OCI-LY1 (cell line): ENCODE measurements at regions not wholly inside any gene's neighbourhood (a gene's known extent, or its start where the extent isn't known, plus 50 kb on each side); places are given as distances from the start of the nearest gene placed in this dataset.
"Not testable (repeated sequence)": the region's sequence is repeated elsewhere in the genome, so short reads cannot be mapped to it uniquely, and the experiment has no call there.

Experiments
- H2AFZ ChIP-seq: fragments of 200-600 bp; sonication (generic), shearing (Covaris generic); 2 replicates; pipeline ENCODE4 v1.6.0; 2014; ENCODE audit warnings: antibody characterized with exemption, mild to moderate bottlenecking, low read length
- H3F3A ChIP-seq: fragments of 200-600 bp; sonication (generic), shearing (Covaris generic); 2 replicates; pipeline ENCODE4 v1.6.0; 2014; ENCODE audit warnings: mild to moderate bottlenecking, antibody characterized with exemption, low read length, moderate library complexity; ENCODE audit not compliant: insufficient read depth
- H3K27ac ChIP-seq: fragments of 200-600 bp; sonication (generic); 2 replicates; pipeline ENCODE4 v1.5.1; 2014; ENCODE audit warnings: low read length, mixed run types, mild to moderate bottlenecking, low read depth; ENCODE audit not compliant: poor library complexity, severe bottlenecking
- H3K27me3 ChIP-seq: fragments of 200-600 bp; sonication (generic); 2 replicates; pipeline ENCODE4 v1.6.0; 2014; ENCODE audit warnings: antibody characterized with exemption, mild to moderate bottlenecking, low read length, moderate library complexity; ENCODE audit not compliant: insufficient read depth
- H3K36me3 ChIP-seq: fragments of 200-600 bp; sonication (generic); 2 replicates; pipeline ENCODE4 v1.6.1; 2014; ENCODE audit warnings: mild to moderate bottlenecking, antibody characterized with exemption, low read length, moderate library complexity, mixed read lengths; ENCODE audit not compliant: insufficient read depth
- H3K4me1 ChIP-seq: fragments of 200-600 bp; sonication (generic); 2 replicates; pipeline ENCODE4 v1.5.1; 2014; ENCODE audit warnings: mild to moderate bottlenecking, low read length, moderate library complexity; ENCODE audit not compliant: insufficient read depth, severe bottlenecking
- H3K4me2 ChIP-seq: fragments of 200-600 bp; sonication (generic), shearing (Covaris generic); 2 replicates; pipeline ENCODE4 v1.6.1; 2014; ENCODE audit warnings: low read length
- H3K4me3 ChIP-seq: fragments of 200-600 bp; sonication (generic); 2 replicates; pipeline ENCODE4 v1.5.1; 2014; ENCODE audit warnings: low read length, low read depth, mild to moderate bottlenecking, mixed read lengths; ENCODE audit not compliant: poor library complexity, severe bottlenecking
- H3K79me2 ChIP-seq: fragments of 200-600 bp; shearing (Covaris generic); 2 replicates; pipeline ENCODE4 v1.6.1; 2016; ENCODE audit warnings: mixed run types, low read length, mixed read lengths; ENCODE audit not compliant: insufficient read depth
- H3K9ac ChIP-seq: fragments of 200-600 bp; sonication (generic), shearing (Covaris generic); 2 replicates; pipeline ENCODE4 v1.6.1; 2014; ENCODE audit warnings: mild to moderate bottlenecking, low read length, mixed read lengths
- H3K9me2 ChIP-seq: fragments of 200-600 bp; sonication (generic), shearing (Covaris generic); 2 replicates; pipeline ENCODE4 v1.6.1; 2014; ENCODE audit warnings: low read depth, mild to moderate bottlenecking, low read length, mixed read lengths
- H3K9me3 ChIP-seq: fragments of 200-600 bp; shearing (Covaris generic); 2 replicates; pipeline ENCODE4 v1.6.1; 2014; ENCODE audit warnings: low read length, mixed read lengths
- H4K20me1 ChIP-seq: fragments of 200-600 bp; sonication (generic), shearing (Covaris generic); 2 replicates; pipeline ENCODE4 v1.6.0; 2016; ENCODE audit warnings: mild to moderate bottlenecking, low read length; ENCODE audit not compliant: insufficient read depth
- EZH2 ChIP-seq: fragments of 200-600 bp; sonication (generic), shearing (Covaris generic); IDR thresholded peaks from 2 replicates; pipeline ENCODE4 v1.8.0; 2017; ENCODE audit warnings: borderline replicate concordance, mixed run types, mild to moderate bottlenecking, antibody characterized with exemption, low read length, moderate library complexity, mixed read lengths
- TF ChIP-seq, protein P1 (sequence below): fragments of 200-600 bp; sonication (generic), shearing (Covaris generic); IDR thresholded peaks from 2 replicates; pipeline ENCODE4 v1.5.1; 2017; ENCODE audit warnings: mild to moderate bottlenecking, antibody characterized with exemption, low read length, moderate library complexity, mixed read lengths

DNA sequence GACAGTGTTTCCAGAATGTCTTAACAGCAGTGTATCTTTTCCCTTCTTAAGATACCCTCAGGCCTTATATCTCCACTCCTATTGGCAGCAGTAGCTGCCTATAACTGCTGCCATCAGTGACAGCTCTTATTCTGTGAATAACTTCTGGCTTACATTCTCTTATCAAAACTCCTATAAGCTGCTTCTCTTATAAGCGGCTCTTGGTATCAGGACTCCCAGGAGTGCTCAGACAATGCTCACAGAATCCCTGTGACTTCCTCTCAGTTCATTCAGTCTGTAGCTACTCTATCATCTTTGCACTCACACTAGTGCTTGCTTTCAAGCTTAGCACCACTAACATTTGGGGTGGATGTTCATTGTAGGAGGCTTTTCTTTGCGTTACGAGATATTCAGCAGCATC, 143.7 kb upstream of the CDH7 start:
- Histone ChIP-seq H2AFZ (no peak overlapping the region), H3K9me2 (no peaks in the 10 kb centered on the region), H3K79me2 (no peaks in the 10 kb centered on the region), H3K27ac (no peak overlapping the region), H3K27me3 (no peaks in the 10 kb centered on the region), H3K9me3 (no peaks in the 10 kb centered on the region), H3K4me3 (no peak overlapping the region), H3K9ac (no peak overlapping the region), H3K4me1 (no peaks in the 10 kb centered on the region), H3F3A (no peaks in the 10 kb centered on the region), H4K20me1 (no peaks in the 10 kb centered on the region), H3K4me2 (no peak overlapping the region), H3K36me3 (no peaks in the 10 kb centered on the region)
- TF ChIP-seq, protein P1, sequence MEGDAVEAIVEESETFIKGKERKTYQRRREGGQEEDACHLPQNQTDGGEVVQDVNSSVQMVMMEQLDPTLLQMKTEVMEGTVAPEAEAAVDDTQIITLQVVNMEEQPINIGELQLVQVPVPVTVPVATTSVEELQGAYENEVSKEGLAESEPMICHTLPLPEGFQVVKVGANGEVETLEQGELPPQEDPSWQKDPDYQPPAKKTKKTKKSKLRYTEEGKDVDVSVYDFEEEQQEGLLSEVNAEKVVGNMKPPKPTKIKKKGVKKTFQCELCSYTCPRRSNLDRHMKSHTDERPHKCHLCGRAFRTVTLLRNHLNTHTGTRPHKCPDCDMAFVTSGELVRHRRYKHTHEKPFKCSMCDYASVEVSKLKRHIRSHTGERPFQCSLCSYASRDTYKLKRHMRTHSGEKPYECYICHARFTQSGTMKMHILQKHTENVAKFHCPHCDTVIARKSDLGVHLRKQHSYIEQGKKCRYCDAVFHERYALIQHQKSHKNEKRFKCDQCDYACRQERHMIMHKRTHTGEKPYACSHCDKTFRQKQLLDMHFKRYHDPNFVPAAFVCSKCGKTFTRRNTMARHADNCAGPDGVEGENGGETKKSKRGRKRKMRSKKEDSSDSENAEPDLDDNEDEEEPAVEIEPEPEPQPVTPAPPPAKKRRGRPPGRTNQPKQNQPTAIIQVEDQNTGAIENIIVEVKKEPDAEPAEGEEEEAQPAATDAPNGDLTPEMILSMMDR = no peak
- no peak for TF ChIP-seq EZH2

DNA sequence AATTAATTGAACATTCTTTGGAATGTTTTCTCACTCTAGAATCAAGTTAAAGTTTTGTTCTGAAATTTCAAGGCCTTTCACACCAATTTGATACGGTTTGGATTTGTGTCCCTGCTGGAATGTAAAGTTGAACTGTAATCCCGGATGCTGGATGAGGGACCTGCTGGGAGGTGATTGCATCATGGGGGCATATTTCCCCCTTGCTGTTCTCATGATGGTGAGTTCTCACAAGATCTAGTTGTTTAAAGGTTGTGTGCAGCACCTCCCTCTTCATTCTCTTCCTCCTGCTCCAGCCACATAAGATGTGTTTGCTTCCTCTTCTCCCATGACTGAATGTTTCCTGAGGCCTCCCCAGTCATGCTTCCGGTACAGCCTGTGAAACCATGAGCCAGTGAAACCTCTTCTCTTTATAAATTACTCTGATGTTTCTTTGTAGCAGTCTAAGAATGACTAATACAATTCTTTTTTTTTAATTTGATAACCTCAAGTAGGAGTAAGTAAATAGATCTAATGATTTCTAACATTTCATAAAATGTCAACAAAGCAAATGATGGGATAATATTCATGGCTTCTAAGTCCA, 144.2 kb upstream of the CDH7 start:
- no peak overlapping the region for H3K4me2 ChIP-seq
- TF ChIP-seq, protein P1 = no peak
- TF ChIP-seq EZH2 = no peak
- H2AFZ ChIP-seq = no peak overlapping the region
- no peak overlapping the region for H3K4me3 ChIP-seq
- H3K4me1 ChIP-seq = no peaks in the 10 kb centered on the region
- no peaks in the 10 kb centered on the region for H3K9me3 ChIP-seq
- no peaks in the 10 kb centered on the region for H3F3A ChIP-seq
- H3K27ac ChIP-seq = no peak overlapping the region
- H4K20me1 ChIP-seq = no peaks in the 10 kb centered on the region
- H3K36me3 ChIP-seq = no peaks in the 10 kb centered on the region
- H3K9me2 ChIP-seq = no peaks in the 10 kb centered on the region
- H3K9ac ChIP-seq = no peak overlapping the region
- H3K27me3 ChIP-seq = no peaks in the 10 kb centered on the region
- no peaks in the 10 kb centered on the region for H3K79me2 ChIP-seq

DNA sequence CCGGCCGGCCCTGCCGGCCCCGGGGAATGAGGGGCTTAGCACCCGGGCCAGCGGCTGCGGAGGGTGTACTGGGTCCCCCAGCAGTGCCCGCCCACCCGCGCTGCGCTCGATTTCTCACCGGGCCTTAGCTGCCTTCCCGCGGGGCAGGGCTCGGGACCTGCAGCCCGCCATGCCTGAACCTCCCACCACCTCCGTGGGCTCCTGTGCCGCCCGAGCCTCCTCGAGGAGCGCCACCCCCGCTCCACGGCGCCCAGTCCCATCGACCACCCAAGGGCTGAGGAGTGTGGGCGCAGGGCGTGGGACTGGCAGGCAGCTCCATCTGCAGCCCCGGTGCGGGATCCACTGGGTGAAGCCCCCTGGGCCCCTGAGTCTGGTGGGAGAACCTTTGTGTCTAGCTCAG, 145.5 kb upstream of the CDH7 start:
- H3K36me3 ChIP-seq, H3K9me2 ChIP-seq, H2AFZ ChIP-seq, H3K9ac ChIP-seq, H3K4me1 ChIP-seq, H3K4me2 ChIP-seq, H3K27ac ChIP-seq, H3K4me3 ChIP-seq, H3K9me3 ChIP-seq, H3K79me2 ChIP-seq, H3K27me3 ChIP-seq, H3F3A ChIP-seq, H4K20me1 ChIP-seq: not testable (repeated sequence)

DNA sequence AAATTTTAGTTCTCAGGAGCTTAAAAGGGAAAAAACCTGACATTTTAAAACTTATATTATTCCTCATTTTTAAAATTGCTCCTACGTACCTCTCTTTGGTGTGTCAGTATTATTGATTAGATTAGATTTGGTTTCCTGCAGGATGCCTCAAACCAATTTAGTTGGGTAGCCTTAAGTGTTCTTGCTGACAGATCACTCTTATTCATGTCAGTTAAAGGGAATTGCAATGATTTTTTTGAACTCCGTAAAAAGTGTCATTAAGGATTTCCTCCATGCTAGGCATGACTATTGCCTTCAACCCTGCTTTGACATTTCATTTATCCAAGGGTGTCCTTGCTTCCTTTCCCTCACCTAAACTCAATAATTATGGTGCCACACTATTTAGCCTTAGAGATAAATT, 149.0 kb upstream of the CDH7 start:
- H3K4me3 ChIP-seq = no peak overlapping the region
- TF ChIP-seq, protein P1 = no peak
- H3K9ac ChIP-seq = no peak overlapping the region
- no peaks in the 10 kb centered on the region for H3K79me2 ChIP-seq
- no peak overlapping the region for H3K4me2 ChIP-seq
- H3K9me2 ChIP-seq = no peaks in the 10 kb centered on the region
- no peaks in the 10 kb centered on the region for H3K9me3 ChIP-seq
- H3K4me1 ChIP-seq = no peaks in the 10 kb centered on the region
- no peaks in the 10 kb centered on the region for H3K36me3 ChIP-seq
- no peaks in the 10 kb centered on the region for H3K27me3 ChIP-seq
- no peak overlapping the region for H3K27ac ChIP-seq
- no peaks in the 10 kb centered on the region for H4K20me1 ChIP-seq
- H2AFZ ChIP-seq = no peak overlapping the region
- no peaks in the 10 kb centered on the region for H3F3A ChIP-seq
